NCI-H2081 (cell line): ENCODE measurements at regions not wholly inside any gene's neighbourhood (a gene's known extent, or its start where the extent isn't known, plus 50 kb on each side); places are given as distances from the start of the nearest gene placed in this dataset.

Source experiments
- DNase-seq, 2 experiments: peaks; one replicate each; lab custom pipeline; 2025; lab: John Stamatoyannopoulos, UW

GRCh38 chr16:52235186-52235585 lies 311.8 kb downstream of the TOX3 start:
- no peak for DNase-seq

DNA sequence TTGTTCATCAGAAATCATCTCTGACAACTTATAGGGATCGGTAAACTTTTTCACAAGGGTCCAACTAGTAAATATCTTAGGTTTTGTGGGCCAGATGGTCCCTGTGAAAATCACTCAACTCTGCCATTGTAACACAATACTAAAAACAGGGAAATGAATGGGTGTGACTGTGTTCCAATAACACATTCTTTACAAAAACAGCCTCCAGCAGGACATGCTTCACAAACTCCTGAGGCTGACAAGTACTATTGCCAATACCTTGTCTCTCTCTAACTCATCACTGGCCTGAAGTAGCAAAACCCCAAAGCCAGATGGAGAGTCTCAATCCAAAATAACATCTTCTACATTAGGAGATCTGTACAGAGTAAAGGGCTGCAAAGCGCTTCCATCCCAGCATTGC lies 312.3 kb downstream of the TOX3 start:
- no peak for DNase-seq

DNA sequence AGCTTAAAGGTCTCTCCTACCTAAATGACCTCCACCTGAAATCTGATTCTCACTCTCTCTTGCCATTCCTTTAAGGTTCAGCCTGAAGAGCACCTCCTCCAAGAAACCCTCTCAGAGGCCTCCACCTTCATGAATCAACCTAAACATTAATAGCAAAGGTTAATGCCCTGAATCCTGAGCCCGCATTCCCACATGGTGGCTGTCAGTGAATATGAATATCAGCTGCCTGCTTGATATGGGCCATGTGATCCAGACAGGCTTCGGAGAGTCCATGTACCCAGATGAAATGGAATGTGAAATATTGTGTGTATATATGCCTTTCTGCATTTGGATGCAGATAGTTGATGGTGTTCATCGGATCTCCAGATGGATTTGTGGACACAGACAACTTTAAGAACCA lies 317.5 kb downstream of the TOX3 start:
- DNase-seq: no peak

GRCh38 chr16:52227851-52228250 lies 319.1 kb downstream of the TOX3 start:
- no peak for DNase-seq

DNA sequence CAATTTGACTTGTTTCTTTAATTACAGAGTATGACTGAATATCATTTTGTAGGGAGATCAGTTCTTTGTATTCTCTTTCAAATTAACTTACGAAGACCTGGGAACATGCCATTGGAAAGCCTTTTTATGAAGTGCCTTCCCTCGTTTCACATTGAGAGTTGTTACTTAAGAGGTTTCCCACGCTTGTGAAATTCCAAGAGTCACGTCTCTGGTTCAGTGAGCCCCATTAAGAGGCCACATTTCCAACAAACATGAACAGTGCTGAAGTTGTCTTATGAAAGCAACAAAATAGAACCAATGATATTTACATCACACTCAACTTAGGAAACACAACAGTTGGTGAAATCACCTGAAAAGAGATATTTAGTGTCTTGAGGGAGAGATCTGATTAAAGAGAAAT lies 334.1 kb downstream of the TOX3 start:
- no peak for DNase-seq

GRCh38 chr16:52209227-52209626 lies 337.7 kb downstream of the TOX3 start:
- DNase-seq: no peak

- no peak for DNase-seq
Observed at GRCh38 chr16:52203096-52203495, 343.8 kb downstream of the TOX3 start.

GRCh38 chr16:52193441-52193840 lies 353.5 kb downstream of the TOX3 start:
- DNase-seq: no peak

DNA sequence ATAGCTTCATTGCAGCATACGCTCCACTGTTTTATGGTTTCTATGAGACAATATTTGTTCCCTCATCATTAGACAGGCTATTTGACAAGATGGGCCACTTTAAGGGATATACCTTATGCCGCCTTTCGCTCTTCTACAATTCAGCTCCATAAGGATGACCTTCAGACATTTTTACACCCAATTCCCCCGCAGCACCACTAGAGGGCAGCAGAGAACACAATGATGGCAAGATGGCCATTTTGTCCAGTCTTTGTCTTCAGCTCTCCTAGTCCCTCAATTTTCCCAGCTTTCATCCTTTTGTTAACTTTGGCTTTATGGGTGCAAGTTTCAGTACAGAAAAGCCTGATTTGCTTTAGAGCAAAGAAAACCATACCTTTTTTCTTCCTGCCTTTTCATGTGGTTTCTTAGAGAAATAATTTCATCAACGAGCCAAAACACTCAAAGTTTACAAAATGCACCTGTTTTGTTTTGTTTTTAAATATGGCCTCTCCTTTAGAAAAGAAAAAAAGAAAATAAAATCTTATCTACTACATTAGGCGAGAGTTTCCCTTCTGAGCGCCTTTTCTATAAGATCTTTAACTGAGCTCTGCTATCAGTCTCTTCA lies 355.3 kb downstream of the TOX3 start:
- peak; percentile 56 to 70 for DNase-seq

- DNase-seq: no peak
Observed at GRCh38 chr16:52184336-52184735, 362.6 kb downstream of the TOX3 start.

DNA sequence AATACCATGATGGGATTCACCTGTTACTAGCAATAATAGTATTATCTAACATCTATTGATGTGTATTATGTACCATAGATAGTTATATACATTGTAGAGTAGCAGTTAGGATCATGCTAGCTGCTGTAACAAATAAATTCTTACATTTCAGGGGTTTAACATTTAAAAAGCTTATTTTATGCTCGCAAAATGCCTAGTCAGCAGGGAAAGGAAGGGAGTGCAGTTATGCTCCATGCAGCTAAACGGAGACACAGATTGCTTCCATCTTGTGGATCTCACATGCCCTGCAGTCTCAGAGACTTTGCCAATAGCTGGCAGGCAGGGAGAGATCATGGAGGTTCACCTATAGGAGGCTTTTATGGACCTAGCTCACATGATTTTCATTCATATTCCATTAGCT lies 364.1 kb downstream of the TOX3 start:
- DNase-seq: no peak

DNA sequence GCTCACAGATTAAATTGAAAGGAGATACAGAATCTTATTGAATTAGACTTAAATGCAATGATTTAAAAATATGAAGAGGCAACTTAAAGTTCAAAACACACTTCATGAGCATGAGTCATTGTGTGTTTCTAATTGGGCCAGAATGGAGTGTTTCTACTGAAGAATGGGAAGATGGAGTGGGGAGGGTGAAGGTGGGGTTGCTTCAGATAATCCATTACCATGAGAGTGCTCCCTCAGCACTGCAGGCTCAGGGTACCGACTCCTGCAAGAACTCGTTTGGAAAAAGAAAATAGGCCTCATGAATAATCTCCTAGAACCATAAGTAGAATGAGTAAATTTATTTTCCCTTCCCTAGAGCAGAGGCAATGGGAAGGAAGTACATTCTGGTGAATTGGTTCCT lies 372.8 kb downstream of the TOX3 start:
- DNase-seq: no peak

GRCh38 chr16:52171481-52171880 lies 375.5 kb downstream of the TOX3 start:
- no peak for DNase-seq

DNA sequence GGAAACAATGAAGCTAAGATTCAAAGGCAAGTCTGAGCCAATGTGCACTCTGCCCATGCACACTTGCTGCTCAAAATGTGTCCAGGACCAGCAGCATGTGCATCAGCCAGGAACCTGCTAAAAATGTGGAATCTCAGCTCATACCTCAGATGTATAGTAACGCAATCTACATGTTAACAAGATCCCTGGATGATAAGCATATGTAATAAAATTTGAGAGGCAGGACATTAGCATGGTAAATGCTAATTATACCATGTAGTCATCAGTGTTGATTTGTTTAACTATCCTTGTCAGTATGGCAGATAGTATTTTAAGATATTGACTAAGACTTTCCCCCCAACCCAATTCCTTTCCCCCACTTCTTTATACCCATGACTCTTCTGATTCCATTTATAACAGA lies 379.6 kb downstream of the TOX3 start:
- DNase-seq: no peak

- DNase-seq: no peak
Observed at GRCh38 chr16:52165961-52166360, 381.0 kb downstream of the TOX3 start.

DNA sequence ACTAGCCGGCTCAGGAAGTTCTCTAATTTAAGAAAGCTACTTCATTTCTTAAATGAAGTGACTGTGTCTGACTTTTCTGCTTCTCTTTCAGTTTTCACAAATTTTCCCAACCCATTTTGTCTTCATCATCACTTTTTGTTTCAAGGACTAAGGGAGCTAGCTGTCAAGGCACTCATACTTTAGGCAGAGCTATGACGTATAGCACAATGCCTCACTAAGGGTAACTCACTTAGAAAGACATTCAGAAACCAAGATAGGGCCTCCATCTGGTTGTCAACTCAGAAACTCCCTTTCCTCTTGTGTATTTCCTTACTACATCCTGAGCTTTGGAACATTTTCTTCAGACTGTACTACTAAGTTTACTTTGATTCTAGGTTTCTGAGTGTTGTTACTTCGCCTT lies 397.9 kb downstream of the TOX3 start:
- no peak for DNase-seq

DNA sequence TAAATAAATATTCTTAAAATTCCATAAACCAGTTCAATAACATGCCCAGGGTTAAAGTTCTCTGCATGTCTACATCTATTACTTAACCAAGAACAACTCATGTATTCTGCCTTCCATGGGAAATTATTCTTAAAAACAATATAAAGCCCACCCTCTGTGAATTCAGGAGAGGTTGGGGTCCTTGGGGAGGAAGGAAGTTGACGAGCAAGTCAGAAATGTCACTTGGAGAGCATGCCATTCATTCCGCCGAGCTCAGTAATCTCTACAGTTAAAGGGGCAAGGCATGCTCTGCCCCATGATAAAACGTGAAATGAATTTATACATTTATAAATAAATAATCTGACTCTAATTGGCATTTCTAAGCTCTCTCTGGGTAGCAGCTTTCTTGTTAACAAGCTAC lies 405.1 kb downstream of the TOX3 start:
- DNase-seq: no peak

- DNase-seq: no peak
Observed at GRCh38 chr16:52128361-52128760, 418.6 kb downstream of the TOX3 start.

DNA sequence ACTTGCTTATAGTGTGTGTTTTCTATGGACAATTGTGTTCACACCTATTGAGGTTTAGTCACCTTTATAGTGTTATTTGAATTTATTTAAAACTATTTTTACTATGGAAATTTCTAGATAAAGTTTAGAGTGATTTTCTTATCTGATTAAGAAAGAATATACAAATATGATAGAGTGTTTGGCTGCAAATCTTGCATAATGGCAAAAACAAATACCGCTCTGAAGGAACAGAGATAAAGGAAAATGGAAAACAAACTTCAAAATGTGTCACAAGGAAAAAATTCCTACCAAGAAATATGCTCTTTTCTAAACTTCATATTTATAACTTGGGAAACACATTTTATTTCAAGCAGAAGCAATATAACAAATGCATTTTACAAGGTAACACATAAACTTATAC lies 423.1 kb downstream of the TOX3 start:
- no peak for DNase-seq

- no peak for DNase-seq
Observed at GRCh38 chr16:52123061-52123839, 423.7 kb downstream of the TOX3 start.

- DNase-seq: no peak
Observed at GRCh38 chr16:52117171-52117570, 429.8 kb downstream of the TOX3 start.

- DNase-seq: no peak
Observed at GRCh38 chr16:52114379-52114778, 432.6 kb downstream of the TOX3 start.

GRCh38 chr16:52113533-52114183 lies 433.3 kb downstream of the TOX3 start:
- no peak for DNase-seq
